Skeletal muscle tissue (tissue), 4 donors: ENCODE measurements at regions not wholly inside any gene's neighbourhood (a gene's known extent, or its start where the extent isn't known, plus 50 kb on each side); places are given as distances from the start of the nearest gene placed in this dataset. TPM values are rescaled to one million over a fixed set of nuclear protein-coding genes. Genes with fewer than 3 reads are reported as not detected.

Source experiments
- H3K27ac ChIP-seq: one replicate; pipeline ENCODE4 v1.7.0; 2013; ENCODE audit warnings: mild to moderate bottlenecking, low read depth, low read length, inconsistent platforms
- H3K27me3 ChIP-seq, 3 donors: one replicate each; pipeline ENCODE4 v1.7.0; 2013; ENCODE audit warnings: low read length in 3 of 3; ENCODE audit not compliant: control insufficient read depth in 3 of 3, insufficient read depth in 3 of 3
- H3K36me3 ChIP-seq, 3 donors: one replicate each; pipeline ENCODE4 v1.7.0; 2013; ENCODE audit warnings: low read length in 3 of 3; ENCODE audit not compliant: control insufficient read depth in 3 of 3, insufficient read depth in 3 of 3
- H3K4me1 ChIP-seq, 3 donors: one replicate each; pipeline ENCODE4 v1.7.0; 2013; ENCODE audit warnings: low read length in 3 of 3, mild to moderate bottlenecking in 3 of 3; ENCODE audit not compliant: control insufficient read depth in 3 of 3, insufficient read depth in 3 of 3
- H3K4me3 ChIP-seq, 3 donors: one replicate each; pipeline ENCODE4 v1.7.0; 2013; ENCODE audit warnings: low read length in 3 of 3
- H3K9ac ChIP-seq, 3 donors: one replicate each; pipeline ENCODE4 v1.7.0; 2013; ENCODE audit warnings: low read length in 3 of 3, mild to moderate bottlenecking in 3 of 3, moderate library complexity in 2 of 3, low read depth in 1 of 3
- H3K9me3 ChIP-seq, 3 donors: one replicate each; pipeline ENCODE4 v1.7.0; 2013; ENCODE audit warnings: low read length in 3 of 3; ENCODE audit not compliant: control insufficient read depth in 3 of 3
- small RNA-seq: library from RNA; depleted of rRNA; stranded (forward); fragments of <200 nt; gene quantifications from one replicate; pipeline ENCODE3, GENCODE V24; 2014
- donor health status: Osteomylitis.

DNA sequence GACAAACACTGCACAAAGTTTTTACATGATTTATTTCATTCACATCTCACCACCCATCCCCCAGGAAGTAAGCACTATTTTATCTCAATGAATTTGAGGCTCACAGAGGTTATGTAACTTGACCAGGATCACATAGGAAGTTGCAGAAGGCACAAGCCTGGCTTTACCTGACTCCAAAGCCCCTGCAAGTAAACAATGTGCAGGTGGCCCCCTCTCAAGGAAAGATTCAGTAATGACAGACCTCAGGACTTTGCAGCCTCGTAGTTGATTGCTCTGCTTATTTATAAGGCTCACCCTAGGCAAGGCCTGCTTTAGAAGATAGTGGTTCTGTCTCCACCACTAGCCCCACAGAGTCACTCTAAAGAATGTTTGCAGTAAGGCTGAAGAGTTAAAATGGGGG is 79.8 kb upstream of the MDFIC2 start:
- Histone ChIP-seq H3K27me3 (no peaks in the 10 kb centered on the region), H3K9ac (no peak overlapping the region), H3K4me3 (no peak overlapping the region), H3K9me3 (no peaks in the 10 kb centered on the region), H3K4me1 (no peaks in the 10 kb centered on the region), H3K36me3 (no peaks in the 10 kb centered on the region), H3K27ac (no peak overlapping the region)

DNA sequence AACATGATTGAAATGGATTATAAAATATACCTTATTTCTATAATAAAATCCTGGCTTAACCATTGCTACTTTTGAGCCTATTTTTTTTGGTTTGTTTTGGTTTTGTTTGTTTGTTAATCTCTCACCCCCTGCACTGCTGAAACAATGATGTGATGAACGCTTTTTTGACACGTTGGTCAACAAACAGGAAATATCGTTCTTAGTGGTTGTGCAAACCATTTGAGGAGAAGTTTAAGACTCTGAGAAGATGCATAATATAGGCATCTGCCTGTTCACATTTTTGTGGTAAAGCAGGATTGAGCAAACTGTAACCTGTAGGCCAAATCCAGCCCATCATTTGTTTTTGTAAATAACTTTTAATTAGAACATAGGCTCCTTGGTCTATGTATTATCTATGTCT is 75.5 kb upstream of the MDFIC2 start:
- no peaks in the 10 kb centered on the region for H3K9me3 ChIP-seq
- H3K4me1 ChIP-seq = no peaks in the 10 kb centered on the region
- no peak overlapping the region for H3K27ac ChIP-seq
- H3K4me3 ChIP-seq = no peak overlapping the region
- H3K36me3 ChIP-seq = no peaks in the 10 kb centered on the region
- no peak overlapping the region for H3K9ac ChIP-seq
- no peaks in the 10 kb centered on the region for H3K27me3 ChIP-seq

- H3K27ac ChIP-seq = no peak overlapping the region
- H3K4me1 ChIP-seq = no peaks in the 10 kb centered on the region
- no peaks in the 10 kb centered on the region for H3K27me3 ChIP-seq
- H3K9me3 ChIP-seq = no peaks in the 10 kb centered on the region
- H3K36me3 ChIP-seq = no peaks in the 10 kb centered on the region
- H3K9ac ChIP-seq = no peak overlapping the region
- H3K4me3 ChIP-seq = no peak overlapping the region
These were observed 74.4 kb upstream of the MDFIC2 start for GRCh38 chr3:70386846-70387245.

DNA sequence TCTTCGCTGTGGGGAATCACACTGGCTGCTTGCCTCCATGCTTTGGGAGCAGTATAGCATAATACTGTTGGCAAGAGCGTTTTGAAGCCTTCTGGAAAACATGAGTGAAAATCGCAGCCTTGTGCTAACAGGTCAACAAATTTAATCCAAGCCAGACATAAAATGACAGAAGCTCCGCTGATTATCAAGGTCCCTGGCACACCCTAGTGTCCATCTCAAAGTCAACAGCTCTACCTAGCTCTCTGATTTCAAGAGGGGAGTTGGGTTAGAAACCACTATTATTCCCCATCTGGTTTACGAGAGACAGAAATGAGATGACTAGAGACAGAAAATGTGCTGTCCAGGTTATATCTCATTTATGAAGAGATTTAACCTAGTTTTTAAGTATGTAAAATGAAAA is 73.6 kb upstream of the MDFIC2 start:
- no peaks in the 10 kb centered on the region for H3K9me3 ChIP-seq
- no peaks in the 10 kb centered on the region for H3K36me3 ChIP-seq
- no peaks in the 10 kb centered on the region for H3K27me3 ChIP-seq
- no peak overlapping the region for H3K27ac ChIP-seq
- H3K4me3 ChIP-seq = no peak overlapping the region
- H3K9ac ChIP-seq = no peak overlapping the region
- H3K4me1 ChIP-seq = no peaks in the 10 kb centered on the region

DNA sequence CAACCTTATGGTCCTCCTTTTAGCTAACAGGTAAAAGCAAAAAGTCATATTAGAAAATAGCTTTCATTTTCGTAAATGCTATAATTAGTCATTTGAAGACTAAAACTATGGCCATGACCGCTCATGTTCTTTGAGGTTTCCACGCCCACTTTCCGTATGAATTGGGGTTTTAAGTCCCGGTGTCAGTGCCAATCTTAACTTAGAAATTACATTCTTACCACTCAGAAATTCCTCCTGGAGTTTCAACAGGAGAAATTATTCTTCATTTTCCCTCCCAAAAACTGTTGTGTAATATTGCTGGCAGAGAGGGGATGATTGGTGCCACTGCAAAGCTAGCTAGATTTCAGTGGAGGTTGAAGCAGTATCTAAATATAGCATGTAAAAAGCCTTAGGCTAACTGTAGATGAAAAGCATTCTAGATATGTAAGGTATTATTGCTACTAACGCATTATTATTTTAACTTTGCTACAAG is 71.0 kb upstream of the MDFIC2 start:
- Histone ChIP-seq H3K4me1 (no peaks in the 10 kb centered on the region), H3K36me3 (no peaks in the 10 kb centered on the region), H3K27me3 (no peaks in the 10 kb centered on the region), H3K9ac (no peak overlapping the region), H3K27ac (no peak overlapping the region), H3K4me3 (no peak overlapping the region), H3K9me3 (no peaks in the 10 kb centered on the region)

DNA sequence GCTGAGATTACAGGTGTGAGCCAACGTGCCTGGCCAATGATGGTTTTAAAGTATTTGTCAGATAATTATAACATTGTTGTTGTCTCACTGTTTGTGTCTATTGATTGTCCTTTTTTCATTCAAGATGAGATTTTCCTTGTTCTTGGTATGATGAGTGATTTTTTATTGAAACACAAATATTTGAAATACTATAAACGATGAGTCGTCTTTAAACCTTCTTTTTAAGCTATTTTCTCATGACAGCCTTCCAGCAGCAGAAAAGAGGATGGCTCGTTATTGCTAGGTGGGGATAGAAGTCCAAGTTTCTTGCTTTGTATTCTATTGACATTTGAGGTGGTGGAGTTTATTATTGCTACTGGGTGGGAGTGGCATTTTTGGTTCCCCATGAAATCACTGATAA is 61.7 kb upstream of the MDFIC2 start:
- no peaks in the 10 kb centered on the region for H3K9me3 ChIP-seq
- H3K4me3 ChIP-seq = no peak overlapping the region
- H3K4me1 ChIP-seq = no peaks in the 10 kb centered on the region
- no peaks in the 10 kb centered on the region for H3K36me3 ChIP-seq
- no peak overlapping the region for H3K9ac ChIP-seq
- no peaks in the 10 kb centered on the region for H3K27me3 ChIP-seq
- no peak overlapping the region for H3K27ac ChIP-seq

Small RNAs in the stretch of these regions (small RNA-seq; reads per million reads assigned to genes)
- gene COX6CP6 (not detected), gene RNU6-281P (not detected)
